SK-N-SH (cell line): ENCODE measurements at regions not wholly inside any gene's neighbourhood (a gene's known extent, or its start where the extent isn't known, plus 50 kb on each side); places are given as distances from the start of the nearest gene placed in this dataset.

Experiments used
- CTCF ChIA-PET: fragments of 300-600, 350-600 bp; formaldehyde crosslinking; extraction: SDS; loops from one replicate; lab custom pipeline; 2021; lab: Yijun Ruan, JAX
- POLR2A ChIA-PET: fragments of 350-600 bp; sonication (Branson Sonifier 250); formaldehyde crosslinking; extraction: SDS; loops from one replicate; lab custom pipeline; 2020; ENCODE audit warnings: antibody characterized with exemption, inconsistent platforms; lab: Yijun Ruan, JAX
- DNase-seq: peaks from one replicate; pipeline ENCODE4 v3.0.0; 2012
- H2AFZ ChIP-seq: fragments of 200-600 bp; sonication (generic); 2 replicates; pipeline ENCODE4 v1.8.1; 2016; ENCODE audit warnings: antibody characterized with exemption, mild to moderate bottlenecking, low read depth
- H3F3A ChIP-seq: fragments of 200-600 bp; sonication (generic); replicated peaks from 2 replicates; pipeline ENCODE3; 2016; ENCODE audit warnings: antibody characterized with exemption, mild to moderate bottlenecking; ENCODE audit not compliant: insufficient read depth
- H3K27ac ChIP-seq, 2 experiments: fragments of 200-500 bp in 1 of 2; fragments of 200-600 bp in 1 of 2; sonication (Bioruptor generic) in 1 of 2; sonication (generic), shearing (Covaris generic) in 1 of 2; 2 replicates each; pipeline versions ENCODE4 v1.5.1 to v1.6.1; 2014 to 2016; ENCODE audit warnings: low read depth in 2 of 2, inconsistent platforms in 1 of 2, low read length in 1 of 2, mild to moderate bottlenecking in 1 of 2, mixed read lengths in 1 of 2
- H3K27me3 ChIP-seq: fragments of 200-600 bp; sonication (generic), shearing (Covaris generic); 2 replicates; pipeline ENCODE4 v1.6.1; 2016; ENCODE audit warnings: mixed run types; ENCODE audit not compliant: insufficient read depth
- H3K36me3 ChIP-seq, 2 experiments: fragments of 200-500 bp in 1 of 2; fragments of 200-600 bp in 1 of 2; sonication (Bioruptor generic) in 1 of 2; sonication (generic) in 1 of 2; replicated peaks in 1 of 2; 2 replicates each; pipeline versions ENCODE3 to v1.5.1; 2014 to 2016; ENCODE audit warnings: low read length in 1 of 2, mild to moderate bottlenecking in 1 of 2; ENCODE audit not compliant: insufficient read depth in 2 of 2, control insufficient read depth in 1 of 2
- H3K4me1 ChIP-seq, 2 experiments: fragments of 200-500 bp in 1 of 2; fragments of 200-600 bp in 1 of 2; sonication (Bioruptor generic) in 1 of 2; sonication (generic), shearing (Covaris generic) in 1 of 2; 2 replicates each; pipeline versions ENCODE4 v1.5.1 to v1.6.1; 2014 to 2016; ENCODE audit warnings: low read depth in 1 of 2, low read length in 1 of 2, mixed run types in 1 of 2; ENCODE audit not compliant: insufficient read depth in 2 of 2, control insufficient read depth in 1 of 2
- H3K4me2 ChIP-seq: fragments of 200-600 bp; sonication (generic), shearing (Covaris generic); 2 replicates; pipeline ENCODE4 v1.6.1; 2017; ENCODE audit warnings: mixed run types
- H3K4me3 ChIP-seq, 2 experiments: fragments of 200-500 bp in 1 of 2; fragments of 200-600 bp in 1 of 2; sonication (Bioruptor generic) in 1 of 2; sonication (generic), shearing (Covaris generic) in 1 of 2; 2 replicates each; pipeline versions ENCODE4 v1.5.1 to v1.8.1; 2014 to 2016; ENCODE audit warnings: low read depth in 2 of 2, inconsistent platforms in 1 of 2, low read length in 1 of 2, mild to moderate bottlenecking in 1 of 2, mixed read lengths in 1 of 2, moderate library complexity in 1 of 2
- H3K79me2 ChIP-seq: fragments of 200-600 bp; sonication (generic); 2 replicates; pipeline ENCODE4 v1.8.1; 2017; ENCODE audit warnings: mild to moderate bottlenecking; ENCODE audit not compliant: insufficient read depth
- H3K9ac ChIP-seq: fragments of 200-600 bp; sonication (generic); 2 replicates; pipeline ENCODE4 v1.6.1; 2017; ENCODE audit warnings: mixed run types
- H3K9me2 ChIP-seq: fragments of 200-600 bp; sonication (generic); 2 replicates; pipeline ENCODE4 v1.6.1; 2017; ENCODE audit warnings: mixed run types
- H3K9me3 ChIP-seq: fragments of 200-600 bp; sonication (generic); 2 replicates; pipeline ENCODE4 v1.6.1; 2017; ENCODE audit warnings: mixed run types, mild to moderate bottlenecking, moderate library complexity
- H4K20me1 ChIP-seq: fragments of 200-600 bp; sonication (generic); 2 replicates; pipeline ENCODE4 v1.6.1; 2017; ENCODE audit warnings: mild to moderate bottlenecking, mixed run types; ENCODE audit not compliant: insufficient read depth
- EP300 ChIP-seq, 2 experiments: IDR thresholded peaks; 2 replicates each; pipeline versions ENCODE4 v1.4.0 to v1.6.1; 2012; ENCODE audit warnings: borderline replicate concordance in 1 of 2, low read depth in 1 of 2, low read length in 1 of 2
- EZH2phosphoT487 ChIP-seq: fragments of 200-600 bp; sonication (generic); IDR thresholded peaks from 2 replicates; pipeline ENCODE4 v1.6.1; 2017; ENCODE audit warnings: low read depth, mixed run types, mild to moderate bottlenecking, antibody characterized with exemption, moderate library complexity, borderline replicate concordance
- FOSL2 ChIP-seq: IDR thresholded peaks from 2 replicates; pipeline ENCODE4 v1.4.0; 2012; ENCODE audit warnings: low read depth, mild to moderate bottlenecking, moderate library complexity, borderline replicate concordance
- FOXM1 ChIP-seq: IDR thresholded peaks from 2 replicates; pipeline ENCODE4 v1.4.0; 2012; ENCODE audit warnings: low read depth, mild to moderate bottlenecking
- GATA2 ChIP-seq: sonication (generic); formaldehyde crosslinking; IDR thresholded peaks from 2 replicates; pipeline ENCODE4 v1.5.0; 2020; ENCODE audit warnings: mild to moderate bottlenecking, missing genetic modification reagents
- MEF2A ChIP-seq: IDR thresholded peaks from 2 replicates; pipeline ENCODE4 v1.4.0; 2012; ENCODE audit warnings: low read depth, borderline replicate concordance
- MXI1 ChIP-seq: IDR thresholded peaks from 2 replicates; pipeline ENCODE4 v1.6.1; 2012; ENCODE audit warnings: mild to moderate bottlenecking, low read depth, low read length, improper control_type of control experiment
- NFIC ChIP-seq: IDR thresholded peaks from 2 replicates; pipeline ENCODE4 v1.4.0; 2012; ENCODE audit warnings: borderline replicate concordance
- POLR2AphosphoS5 ChIP-seq: IDR thresholded peaks from 2 replicates; pipeline ENCODE4 v1.6.1; 2012; ENCODE audit warnings: low read depth, low read length
- RCOR1 ChIP-seq: fragments of 150-350 bp; IDR thresholded peaks from 2 replicates; pipeline ENCODE4 v1.6.1; 2017; ENCODE audit warnings: antibody characterized with exemption, low read length
- RFX5 ChIP-seq: IDR thresholded peaks from 2 replicates; pipeline ENCODE4 v1.6.1; 2012; ENCODE audit warnings: mild to moderate bottlenecking, improper control_type of control experiment, low read length
- RXRA ChIP-seq: IDR thresholded peaks from 2 replicates; pipeline ENCODE4 v1.4.0; 2012; ENCODE audit warnings: low read depth, mild to moderate bottlenecking, borderline replicate concordance
- TEAD4 ChIP-seq: IDR thresholded peaks from 2 replicates; pipeline ENCODE4 v1.4.0; 2012; ENCODE audit warnings: mild to moderate bottlenecking, borderline replicate concordance; ENCODE audit not compliant: insufficient read depth
- YY1 ChIP-seq: IDR thresholded peaks from 2 replicates; pipeline ENCODE4 v1.4.0; 2012; ENCODE audit warnings: low read depth, mild to moderate bottlenecking
- WGBS: methylation state at CpG from one replicate; pipeline ENCODE4 v1.1.6; 2017; ENCODE audit warnings: low lambda C conversion rate; 5-methylcytosine and 5-hydroxymethylcytosine counted together
- TF ChIP-seq, protein P1 (sequence below): fragments of 150-350 bp; IDR thresholded peaks from 2 replicates; pipeline ENCODE4 v1.6.1; 2016; ENCODE audit warnings: mild to moderate bottlenecking, low read depth, low read length
- TF ChIP-seq, protein P2 (sequence below): IDR thresholded peaks from 2 replicates; pipeline ENCODE4 v1.4.0; 2012; ENCODE audit warnings: low read depth, borderline replicate concordance
- TF ChIP-seq, protein P3 (sequence below): IDR thresholded peaks from 2 replicates; pipeline ENCODE4 v1.4.0; 2012; ENCODE audit warnings: low read depth, borderline replicate concordance

GRCh38 chr17:33509331-33509730, 216.2 kb upstream of the ASIC2 start:
- H3K27me3 ChIP-seq, result no peaks in the 10 kb centered on the region
- no peaks in the 10 kb centered on the region for H3K9me3 ChIP-seq
- H3K4me3 ChIP-seq, result no peak overlapping the region
- 37% methylated on average over 8 of the region's 8 CpGs for WGBS
- ChIA-PET POLR2A (no interaction called here), CTCF (interaction anchor here (2.8 to 4.4 kb wide), 2 partner anchors 11 to 12 kb away, joined by 18 to 31 read pairs; no protein-coding TSS in a partner anchor)
- H3K27ac ChIP-seq, result peak overlapping the region in 1 of 2 experiments; percentile 65; a peak in 2 of 4 replicates
- no peaks in the 10 kb centered on the region for H3K79me2 ChIP-seq
- TF ChIP-seq EZH2phosphoT487 (no peak), GATA2 (peak; percentile 73)
- H2AFZ ChIP-seq, result no peak overlapping the region
- no peaks in the 10 kb centered on the region for H3K36me3 ChIP-seq
- H3K4me2 ChIP-seq, result no peak overlapping the region
- H4K20me1 ChIP-seq, result no peaks in the 10 kb centered on the region
- peaks cover 0 to 42% of the 10 kb centered on the region in 2 experiments; a peak in 2 of 4 replicates for H3K4me1 ChIP-seq
- H3K9me2 ChIP-seq, result no peaks in the 10 kb centered on the region
- peaks cover 6% of the 10 kb centered on the region for H3F3A ChIP-seq
- peak; percentile 57 for DNase-seq
- no peak overlapping the region for H3K9ac ChIP-seq

- H3K4me3 ChIP-seq, result no peak overlapping the region
- CTCF ChIA-PET, result interaction anchor here (1.5 to 4.4 kb wide), 2 partner anchors 9 kb away, joined by 4 to 31 read pairs; no protein-coding TSS in a partner anchor
- no peak overlapping the region for H3K27ac ChIP-seq
- H4K20me1 ChIP-seq, result no peaks in the 10 kb centered on the region
- no peaks in the 10 kb centered on the region for H3K36me3 ChIP-seq
- H3K4me2 ChIP-seq, result no peak overlapping the region
- no peaks in the 10 kb centered on the region for H3K27me3 ChIP-seq
- TF ChIP-seq YY1, result no peak
- no peak for TF ChIP-seq GATA2
- no peak for TF ChIP-seq FOSL2
- no peak for TF ChIP-seq MXI1
- no peak for TF ChIP-seq EP300 (IDR thresholded peaks at IDR 0.05; ENCODE audit: borderline replicate concordance in 1 of 2, low read depth in 1 of 2, low read length in 1 of 2)
- no peak for TF ChIP-seq NFIC
- no peak for TF ChIP-seq POLR2AphosphoS5
- TF ChIP-seq, protein P1, sequence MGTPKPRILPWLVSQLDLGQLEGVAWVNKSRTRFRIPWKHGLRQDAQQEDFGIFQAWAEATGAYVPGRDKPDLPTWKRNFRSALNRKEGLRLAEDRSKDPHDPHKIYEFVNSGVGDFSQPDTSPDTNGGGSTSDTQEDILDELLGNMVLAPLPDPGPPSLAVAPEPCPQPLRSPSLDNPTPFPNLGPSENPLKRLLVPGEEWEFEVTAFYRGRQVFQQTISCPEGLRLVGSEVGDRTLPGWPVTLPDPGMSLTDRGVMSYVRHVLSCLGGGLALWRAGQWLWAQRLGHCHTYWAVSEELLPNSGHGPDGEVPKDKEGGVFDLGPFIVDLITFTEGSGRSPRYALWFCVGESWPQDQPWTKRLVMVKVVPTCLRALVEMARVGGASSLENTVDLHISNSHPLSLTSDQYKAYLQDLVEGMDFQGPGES, result no peak
- TF ChIP-seq, protein P2, sequence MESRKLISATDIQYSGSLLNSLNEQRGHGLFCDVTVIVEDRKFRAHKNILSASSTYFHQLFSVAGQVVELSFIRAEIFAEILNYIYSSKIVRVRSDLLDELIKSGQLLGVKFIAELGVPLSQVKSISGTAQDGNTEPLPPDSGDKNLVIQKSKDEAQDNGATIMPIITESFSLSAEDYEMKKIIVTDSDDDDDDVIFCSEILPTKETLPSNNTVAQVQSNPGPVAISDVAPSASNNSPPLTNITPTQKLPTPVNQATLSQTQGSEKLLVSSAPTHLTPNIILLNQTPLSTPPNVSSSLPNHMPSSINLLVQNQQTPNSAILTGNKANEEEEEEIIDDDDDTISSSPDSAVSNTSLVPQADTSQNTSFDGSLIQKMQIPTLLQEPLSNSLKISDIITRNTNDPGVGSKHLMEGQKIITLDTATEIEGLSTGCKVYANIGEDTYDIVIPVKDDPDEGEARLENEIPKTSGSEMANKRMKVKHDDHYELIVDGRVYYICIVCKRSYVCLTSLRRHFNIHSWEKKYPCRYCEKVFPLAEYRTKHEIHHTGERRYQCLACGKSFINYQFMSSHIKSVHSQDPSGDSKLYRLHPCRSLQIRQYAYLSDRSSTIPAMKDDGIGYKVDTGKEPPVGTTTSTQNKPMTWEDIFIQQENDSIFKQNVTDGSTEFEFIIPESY, result no peak
- TF ChIP-seq TEAD4, result no peak
- TF ChIP-seq RXRA, result no peak
- no peak for TF ChIP-seq RCOR1
- no peak for TF ChIP-seq MEF2A
- TF ChIP-seq FOXM1, result no peak
- TF ChIP-seq, protein P3, sequence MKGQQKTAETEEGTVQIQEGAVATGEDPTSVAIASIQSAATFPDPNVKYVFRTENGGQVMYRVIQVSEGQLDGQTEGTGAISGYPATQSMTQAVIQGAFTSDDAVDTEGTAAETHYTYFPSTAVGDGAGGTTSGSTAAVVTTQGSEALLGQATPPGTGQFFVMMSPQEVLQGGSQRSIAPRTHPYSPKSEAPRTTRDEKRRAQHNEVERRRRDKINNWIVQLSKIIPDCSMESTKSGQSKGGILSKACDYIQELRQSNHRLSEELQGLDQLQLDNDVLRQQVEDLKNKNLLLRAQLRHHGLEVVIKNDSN, result no peak
- no peak for TF ChIP-seq RFX5
- POLR2A ChIA-PET, result no interaction called here
- H2AFZ ChIP-seq, result no peak overlapping the region
- H3K79me2 ChIP-seq, result no peaks in the 10 kb centered on the region
- WGBS, result 35% methylated on average over 2 of the region's 2 CpGs
- H3F3A ChIP-seq, result peaks cover 2% of the 10 kb centered on the region
- DNase-seq, result no peak
- H3K9me3 ChIP-seq, result no peaks in the 10 kb centered on the region
- H3K9ac ChIP-seq, result no peak overlapping the region
- H3K9me2 ChIP-seq, result no peaks in the 10 kb centered on the region
- H3K4me1 ChIP-seq, result peaks cover 0 to 39% of the 10 kb centered on the region in 2 experiments; a peak in 2 of 4 replicates
These were observed 218.6 kb upstream of the ASIC2 start for GRCh38 chr17:33511670-33512069.
